Ishikawa (cell line): ENCODE measurements at regions not wholly inside any gene's neighbourhood (a gene's known extent, or its start where the extent isn't known, plus 50 kb on each side); places are given as distances from the start of the nearest gene placed in this dataset.

Source experiments
- CEBPB ChIP-seq: IDR thresholded peaks from 2 replicates; pipeline ENCODE4 v1.6.1; 2012
- EGR1 ChIP-seq: IDR thresholded peaks from 2 replicates; pipeline ENCODE4 v1.6.1; 2012
- EP300 ChIP-seq: IDR thresholded peaks from 2 replicates; pipeline ENCODE4 v1.6.1; 2012; ENCODE audit warnings: borderline replicate concordance
- NFIC ChIP-seq: IDR thresholded peaks from 2 replicates; pipeline ENCODE4 v1.6.1; 2012
- RAD21 ChIP-seq: IDR thresholded peaks from 2 replicates; pipeline ENCODE4 v1.6.1; 2012; ENCODE audit warnings: low read depth
- TAF1 ChIP-seq: IDR thresholded peaks from 2 replicates; pipeline ENCODE4 v1.6.1; 2012; ENCODE audit warnings: low read depth, mild to moderate bottlenecking
- TEAD4 ChIP-seq: IDR thresholded peaks from 2 replicates; pipeline ENCODE4 v1.6.1; 2012
- YY1 ChIP-seq: IDR thresholded peaks from 2 replicates; pipeline ENCODE4 v1.6.1; 2012; ENCODE audit warnings: low read depth
- ZBTB7A ChIP-seq: IDR thresholded peaks from 2 replicates; pipeline ENCODE4 v1.6.1; 2012; ENCODE audit warnings: low read depth
- TF ChIP-seq, protein P1 (sequence below): IDR thresholded peaks from 2 replicates; pipeline ENCODE4 v1.6.1; 2012
- TF ChIP-seq, protein P2 (sequence below): IDR thresholded peaks from 2 replicates; pipeline ENCODE4 v1.6.1; 2012

- TF ChIP-seq, protein P1, sequence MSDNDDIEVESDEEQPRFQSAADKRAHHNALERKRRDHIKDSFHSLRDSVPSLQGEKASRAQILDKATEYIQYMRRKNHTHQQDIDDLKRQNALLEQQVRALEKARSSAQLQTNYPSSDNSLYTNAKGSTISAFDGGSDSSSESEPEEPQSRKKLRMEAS, result no peak
- TF ChIP-seq ZBTB7A, result no peak
- TF ChIP-seq TAF1, result no peak
- no peak for TF ChIP-seq EGR1
- TF ChIP-seq RAD21, result no peak
- TF ChIP-seq NFIC, result no peak
- TF ChIP-seq CEBPB, result no peak
- TF ChIP-seq YY1, result no peak
- TF ChIP-seq TEAD4, result no peak
- no peak for TF ChIP-seq EP300
- TF ChIP-seq, protein P2, sequence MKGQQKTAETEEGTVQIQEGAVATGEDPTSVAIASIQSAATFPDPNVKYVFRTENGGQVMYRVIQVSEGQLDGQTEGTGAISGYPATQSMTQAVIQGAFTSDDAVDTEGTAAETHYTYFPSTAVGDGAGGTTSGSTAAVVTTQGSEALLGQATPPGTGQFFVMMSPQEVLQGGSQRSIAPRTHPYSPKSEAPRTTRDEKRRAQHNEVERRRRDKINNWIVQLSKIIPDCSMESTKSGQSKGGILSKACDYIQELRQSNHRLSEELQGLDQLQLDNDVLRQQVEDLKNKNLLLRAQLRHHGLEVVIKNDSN, result no peak
Measured at GRCh38 chr5:2143646-2144353, 261.1 kb upstream of the IRX4 start.
